WTC11 (cell line): ENCODE measurements at regions not wholly inside any gene's neighbourhood (a gene's known extent, or its start where the extent isn't known, plus 50 kb on each side); places are given as distances from the start of the nearest gene placed in this dataset.

Experiments
- ATAC-seq: fragments of 200-7000 bp; cut with Tn5 transposase; 2 replicates; pipeline ENCODE4 v1.10.0; 2021; ENCODE audit warnings: mild to moderate bottlenecking, moderate library complexity
- CTCF ChIA-PET: fragments of 300-600 bp; sonication (Branson Sonifier 250); formaldehyde crosslinking; loops from one replicate; lab custom pipeline; 2021; ENCODE audit warnings: antibody characterized with exemption; lab: Charles Lee
- POLR2A ChIA-PET: fragments of 350-600 bp; sonication (Branson Sonifier 250); formaldehyde crosslinking; loops from one replicate; lab custom pipeline; 2021; ENCODE audit warnings: antibody characterized with exemption; lab: Charles Lee
- DNase-seq: peaks from one replicate; pipeline ENCODE4 v3.0.0; 2021; ENCODE audit warnings: low spot score
- H3K27ac Mint-ChIP-seq: 2 replicates; pipeline ENCODE4 v1.8.0; 2021; ENCODE audit warnings: mixed read lengths
- H3K27me3 Mint-ChIP-seq: 2 replicates; pipeline ENCODE4 v1.8.0; 2021; ENCODE audit warnings: low read depth, mild to moderate bottlenecking, moderate library complexity, mixed read lengths
- H3K36me3 Mint-ChIP-seq: 2 replicates; pipeline ENCODE4 v1.8.0; 2021; ENCODE audit warnings: mixed read lengths
- H3K4me1 Mint-ChIP-seq: 2 replicates; pipeline ENCODE4 v1.8.0; 2022; ENCODE audit warnings: mixed read lengths
- H3K4me3 Mint-ChIP-seq: 2 replicates; pipeline ENCODE4 v1.8.0; 2021; ENCODE audit warnings: mild to moderate bottlenecking, moderate library complexity, mixed read lengths
- H3K9me3 Mint-ChIP-seq: 2 replicates; pipeline ENCODE4 v1.8.0; 2021; ENCODE audit warnings: mixed read lengths
- ATF1 ChIP-seq: sonication (generic); formaldehyde crosslinking; IDR thresholded peaks from 2 replicates; pipeline ENCODE4 v1.8.1; 2023; ENCODE audit warnings: mild to moderate bottlenecking, moderate library complexity, missing genetic modification reagents
- CREB1 ChIP-seq: sonication (generic); formaldehyde crosslinking; IDR thresholded peaks from 2 replicates; pipeline ENCODE4 v1.8.0; 2023; ENCODE audit warnings: mild to moderate bottlenecking, missing genetic modification reagents
- FOXP1 ChIP-seq: sonication (generic); formaldehyde crosslinking; IDR thresholded peaks from 2 replicates; pipeline ENCODE4 v1.8.0; 2022; ENCODE audit warnings: missing genetic modification reagents, mild to moderate bottlenecking, moderate library complexity, borderline replicate concordance
- GTF2I ChIP-seq: fragments of 250-450 bp; sonication (Bioruptor Pico); conservative IDR thresholded peaks from 2 replicates; pipeline ENCODE4 v1.4.0; 2021; ENCODE audit warnings: mild to moderate bottlenecking
- IRF2 ChIP-seq: sonication (generic); formaldehyde crosslinking; IDR thresholded peaks from 2 replicates; pipeline ENCODE4 v1.8.0; 2022; ENCODE audit warnings: low read depth, missing genetic modification reagents, borderline replicate concordance
- NFATC4 ChIP-seq: fragments of 250-450 bp; sonication (Bioruptor Pico); IDR thresholded peaks from 2 replicates; pipeline ENCODE4 v1.9.0; 2021; ENCODE audit warnings: mild to moderate bottlenecking
- SMAD3 ChIP-seq: sonication (generic); formaldehyde crosslinking; IDR thresholded peaks from 2 replicates; pipeline ENCODE4 v1.8.0; 2022; ENCODE audit warnings: missing genetic modification reagents, mild to moderate bottlenecking, borderline replicate concordance
- TEAD1 ChIP-seq: sonication (generic); formaldehyde crosslinking; IDR thresholded peaks from 2 replicates; pipeline ENCODE4 v1.8.0; 2022; ENCODE audit warnings: mild to moderate bottlenecking, missing genetic modification reagents
- ZNF138 ChIP-seq: sonication (generic); formaldehyde crosslinking; conservative IDR thresholded peaks from 2 replicates; pipeline ENCODE4 v1.8.1; 2022; ENCODE audit warnings: mild to moderate bottlenecking, moderate library complexity, missing genetic modification reagents
- ZNF423 ChIP-seq: fragments of 250-450 bp; sonication (Bioruptor Pico); IDR thresholded peaks from 2 replicates; pipeline ENCODE4 v2.1.2; 2022; ENCODE audit warnings: mild to moderate bottlenecking, moderate library complexity
- TF ChIP-seq, protein P1 (sequence below): sonication (generic); formaldehyde crosslinking; IDR thresholded peaks from 2 replicates; pipeline ENCODE4 v1.8.0; 2022; ENCODE audit warnings: mild to moderate bottlenecking, missing genetic modification reagents
- TF ChIP-seq, protein P2 (sequence below): sonication (generic); formaldehyde crosslinking; IDR thresholded peaks from 2 replicates; pipeline ENCODE4 v1.8.1; 2023; ENCODE audit warnings: mild to moderate bottlenecking, missing genetic modification reagents
- TF ChIP-seq, protein P3 (sequence below): sonication (generic); formaldehyde crosslinking; IDR thresholded peaks from 2 replicates; pipeline ENCODE4 v1.8.0; 2022; ENCODE audit warnings: missing genetic modification reagents
- TF ChIP-seq, protein P4 (sequence below): sonication (generic); formaldehyde crosslinking; IDR thresholded peaks from 2 replicates; pipeline ENCODE4 v1.8.0; 2023; ENCODE audit warnings: missing genetic modification reagents, mild to moderate bottlenecking, borderline replicate concordance

DNA sequence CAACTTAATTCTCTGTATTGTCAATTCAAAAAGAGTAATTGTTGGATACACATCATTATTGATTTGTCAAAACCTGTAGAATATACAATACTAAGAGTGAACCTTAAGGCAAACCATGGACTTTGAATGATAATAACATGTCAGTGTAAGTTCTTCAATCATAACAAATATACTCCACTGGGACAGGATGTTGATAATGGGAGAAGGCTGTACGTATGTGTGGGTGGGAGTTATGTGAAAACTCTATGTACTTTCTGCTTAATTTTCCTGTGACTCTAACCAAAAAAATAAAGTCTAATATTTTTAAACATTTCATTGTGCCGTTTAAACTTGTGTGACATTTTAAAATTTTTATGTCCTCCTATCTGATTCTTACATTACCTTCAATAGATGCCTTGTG, 526.7 kb downstream of the SUCLA2 start:
- Mint-ChIP-seq H3K9me3 (no peaks in the 10 kb centered on the region; the same call in 1 of the 2 replicates), H3K4me3 (no peak overlapping the region), H3K27me3 (peaks cover 29% of the 10 kb centered on the region), H3K27ac (no peak overlapping the region), H3K36me3 (no peaks in the 10 kb centered on the region), H3K4me1 (peaks cover 39% of the 10 kb centered on the region)
- CTCF ChIA-PET, result no interaction called here
- POLR2A ChIA-PET, result no interaction called here
- TF ChIP-seq ATF1 (CRISPR knock-in tag) (no peak), ZNF423 (CRISPR knock-in tag) (no peak), NFATC4 (CRISPR knock-in tag) (no peak), CREB1 (CRISPR knock-in tag) (no peak), FOXP1 (no peak), SMAD3 (CRISPR knock-in tag) (no peak), GTF2I (CRISPR knock-in tag) (no peak), ZNF138 (CRISPR knock-in tag) (no peak)
- TF ChIP-seq, protein P1, sequence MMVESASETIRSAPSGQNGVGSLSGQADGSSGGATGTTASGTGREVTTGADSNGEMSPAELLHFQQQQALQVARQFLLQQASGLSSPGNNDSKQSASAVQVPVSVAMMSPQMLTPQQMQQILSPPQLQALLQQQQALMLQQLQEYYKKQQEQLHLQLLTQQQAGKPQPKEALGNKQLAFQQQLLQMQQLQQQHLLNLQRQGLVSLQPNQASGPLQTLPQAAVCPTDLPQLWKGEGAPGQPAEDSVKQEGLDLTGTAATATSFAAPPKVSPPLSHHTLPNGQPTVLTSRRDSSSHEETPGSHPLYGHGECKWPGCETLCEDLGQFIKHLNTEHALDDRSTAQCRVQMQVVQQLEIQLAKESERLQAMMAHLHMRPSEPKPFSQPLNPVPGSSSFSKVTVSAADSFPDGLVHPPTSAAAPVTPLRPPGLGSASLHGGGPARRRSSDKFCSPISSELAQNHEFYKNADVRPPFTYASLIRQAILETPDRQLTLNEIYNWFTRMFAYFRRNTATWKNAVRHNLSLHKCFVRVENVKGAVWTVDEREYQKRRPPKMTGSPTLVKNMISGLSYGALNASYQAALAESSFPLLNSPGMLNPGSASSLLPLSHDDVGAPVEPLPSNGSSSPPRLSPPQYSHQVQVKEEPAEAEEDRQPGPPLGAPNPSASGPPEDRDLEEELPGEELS, result no peak
- TF ChIP-seq, protein P2, sequence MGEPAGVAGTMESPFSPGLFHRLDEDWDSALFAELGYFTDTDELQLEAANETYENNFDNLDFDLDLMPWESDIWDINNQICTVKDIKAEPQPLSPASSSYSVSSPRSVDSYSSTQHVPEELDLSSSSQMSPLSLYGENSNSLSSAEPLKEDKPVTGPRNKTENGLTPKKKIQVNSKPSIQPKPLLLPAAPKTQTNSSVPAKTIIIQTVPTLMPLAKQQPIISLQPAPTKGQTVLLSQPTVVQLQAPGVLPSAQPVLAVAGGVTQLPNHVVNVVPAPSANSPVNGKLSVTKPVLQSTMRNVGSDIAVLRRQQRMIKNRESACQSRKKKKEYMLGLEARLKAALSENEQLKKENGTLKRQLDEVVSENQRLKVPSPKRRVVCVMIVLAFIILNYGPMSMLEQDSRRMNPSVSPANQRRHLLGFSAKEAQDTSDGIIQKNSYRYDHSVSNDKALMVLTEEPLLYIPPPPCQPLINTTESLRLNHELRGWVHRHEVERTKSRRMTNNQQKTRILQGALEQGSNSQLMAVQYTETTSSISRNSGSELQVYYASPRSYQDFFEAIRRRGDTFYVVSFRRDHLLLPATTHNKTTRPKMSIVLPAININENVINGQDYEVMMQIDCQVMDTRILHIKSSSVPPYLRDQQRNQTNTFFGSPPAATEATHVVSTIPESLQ, result no peak
- TF ChIP-seq, protein P3, sequence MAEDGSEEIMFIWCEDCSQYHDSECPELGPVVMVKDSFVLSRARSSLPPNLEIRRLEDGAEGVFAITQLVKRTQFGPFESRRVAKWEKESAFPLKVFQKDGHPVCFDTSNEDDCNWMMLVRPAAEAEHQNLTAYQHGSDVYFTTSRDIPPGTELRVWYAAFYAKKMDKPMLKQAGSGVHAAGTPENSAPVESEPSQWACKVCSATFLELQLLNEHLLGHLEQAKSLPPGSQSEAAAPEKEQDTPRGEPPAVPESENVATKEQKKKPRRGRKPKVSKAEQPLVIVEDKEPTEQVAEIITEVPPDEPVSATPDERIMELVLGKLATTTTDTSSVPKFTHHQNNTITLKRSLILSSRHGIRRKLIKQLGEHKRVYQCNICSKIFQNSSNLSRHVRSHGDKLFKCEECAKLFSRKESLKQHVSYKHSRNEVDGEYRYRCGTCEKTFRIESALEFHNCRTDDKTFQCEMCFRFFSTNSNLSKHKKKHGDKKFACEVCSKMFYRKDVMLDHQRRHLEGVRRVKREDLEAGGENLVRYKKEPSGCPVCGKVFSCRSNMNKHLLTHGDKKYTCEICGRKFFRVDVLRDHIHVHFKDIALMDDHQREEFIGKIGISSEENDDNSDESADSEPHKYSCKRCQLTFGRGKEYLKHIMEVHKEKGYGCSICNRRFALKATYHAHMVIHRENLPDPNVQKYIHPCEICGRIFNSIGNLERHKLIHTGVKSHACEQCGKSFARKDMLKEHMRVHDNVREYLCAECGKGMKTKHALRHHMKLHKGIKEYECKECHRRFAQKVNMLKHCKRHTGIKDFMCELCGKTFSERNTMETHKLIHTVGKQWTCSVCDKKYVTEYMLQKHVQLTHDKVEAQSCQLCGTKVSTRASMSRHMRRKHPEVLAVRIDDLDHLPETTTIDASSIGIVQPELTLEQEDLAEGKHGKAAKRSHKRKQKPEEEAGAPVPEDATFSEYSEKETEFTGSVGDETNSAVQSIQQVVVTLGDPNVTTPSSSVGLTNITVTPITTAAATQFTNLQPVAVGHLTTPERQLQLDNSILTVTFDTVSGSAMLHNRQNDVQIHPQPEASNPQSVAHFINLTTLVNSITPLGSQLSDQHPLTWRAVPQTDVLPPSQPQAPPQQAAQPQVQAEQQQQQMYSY (CRISPR knock-in tag), result no peak
- TF ChIP-seq, protein P4, sequence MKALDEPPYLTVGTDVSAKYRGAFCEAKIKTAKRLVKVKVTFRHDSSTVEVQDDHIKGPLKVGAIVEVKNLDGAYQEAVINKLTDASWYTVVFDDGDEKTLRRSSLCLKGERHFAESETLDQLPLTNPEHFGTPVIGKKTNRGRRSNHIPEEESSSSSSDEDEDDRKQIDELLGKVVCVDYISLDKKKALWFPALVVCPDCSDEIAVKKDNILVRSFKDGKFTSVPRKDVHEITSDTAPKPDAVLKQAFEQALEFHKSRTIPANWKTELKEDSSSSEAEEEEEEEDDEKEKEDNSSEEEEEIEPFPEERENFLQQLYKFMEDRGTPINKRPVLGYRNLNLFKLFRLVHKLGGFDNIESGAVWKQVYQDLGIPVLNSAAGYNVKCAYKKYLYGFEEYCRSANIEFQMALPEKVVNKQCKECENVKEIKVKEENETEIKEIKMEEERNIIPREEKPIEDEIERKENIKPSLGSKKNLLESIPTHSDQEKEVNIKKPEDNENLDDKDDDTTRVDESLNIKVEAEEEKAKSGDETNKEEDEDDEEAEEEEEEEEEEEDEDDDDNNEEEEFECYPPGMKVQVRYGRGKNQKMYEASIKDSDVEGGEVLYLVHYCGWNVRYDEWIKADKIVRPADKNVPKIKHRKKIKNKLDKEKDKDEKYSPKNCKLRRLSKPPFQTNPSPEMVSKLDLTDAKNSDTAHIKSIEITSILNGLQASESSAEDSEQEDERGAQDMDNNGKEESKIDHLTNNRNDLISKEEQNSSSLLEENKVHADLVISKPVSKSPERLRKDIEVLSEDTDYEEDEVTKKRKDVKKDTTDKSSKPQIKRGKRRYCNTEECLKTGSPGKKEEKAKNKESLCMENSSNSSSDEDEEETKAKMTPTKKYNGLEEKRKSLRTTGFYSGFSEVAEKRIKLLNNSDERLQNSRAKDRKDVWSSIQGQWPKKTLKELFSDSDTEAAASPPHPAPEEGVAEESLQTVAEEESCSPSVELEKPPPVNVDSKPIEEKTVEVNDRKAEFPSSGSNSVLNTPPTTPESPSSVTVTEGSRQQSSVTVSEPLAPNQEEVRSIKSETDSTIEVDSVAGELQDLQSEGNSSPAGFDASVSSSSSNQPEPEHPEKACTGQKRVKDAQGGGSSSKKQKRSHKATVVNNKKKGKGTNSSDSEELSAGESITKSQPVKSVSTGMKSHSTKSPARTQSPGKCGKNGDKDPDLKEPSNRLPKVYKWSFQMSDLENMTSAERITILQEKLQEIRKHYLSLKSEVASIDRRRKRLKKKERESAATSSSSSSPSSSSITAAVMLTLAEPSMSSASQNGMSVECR (CRISPR knock-in tag), result no peak
- DNase-seq (no peak), ATAC-seq (no peak)

DNA sequence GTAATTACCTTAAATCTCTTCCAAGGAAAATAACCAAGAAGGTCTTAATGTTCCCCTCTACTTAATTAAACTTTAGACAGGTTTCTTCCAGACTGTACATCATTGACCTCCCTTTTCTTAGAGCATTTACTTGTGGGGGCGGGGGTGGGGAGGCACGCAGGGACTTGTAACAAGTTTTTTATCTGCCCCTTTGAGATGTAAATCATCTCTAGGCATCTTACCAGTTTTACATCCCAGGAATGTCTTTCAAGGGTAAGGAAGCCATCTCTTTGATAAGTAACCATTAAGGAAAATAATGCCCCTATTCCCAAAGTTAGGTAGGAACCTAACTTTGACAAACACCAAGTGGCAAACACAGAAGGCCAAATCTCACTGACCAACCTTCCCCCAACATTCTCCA, 528.6 kb downstream of the SUCLA2 start:
- CTCF ChIA-PET, result interaction anchor here (1.9 kb wide), 1 partner anchor 28 kb away, joined by 6 read pairs; no protein-coding TSS in a partner anchor
- TF ChIP-seq IRF2 (CRISPR knock-in tag) (no peak), TEAD1 (0 out of 2 replicates have a peak, but pooled peaks have one; percentile 18)
- TF ChIP-seq, all 79 proteins: peak for 1

More for the DNA sequence above, 528.6 kb downstream of the SUCLA2 start:
- Mint-ChIP-seq H3K36me3 (peaks cover 6% of the 10 kb centered on the region), H3K9me3 (peaks cover 13% of the 10 kb centered on the region), H3K27ac (no peak overlapping the region), H3K4me3 (no peak overlapping the region), H3K4me1 (peaks cover 39% of the 10 kb centered on the region), H3K27me3 (peaks cover 29% of the 10 kb centered on the region)
- no peak for DNase-seq
- POLR2A ChIA-PET, result no interaction called here
- peak; percentile 73 for ATAC-seq
